ENCODE measurements at regions not wholly inside any gene's neighbourhood (a gene's known extent, or its start where the extent isn't known, plus 50 kb on each side); places are given as distances from the start of the nearest gene placed in this dataset.

GRCh38 chr22:49042877-49043859 is 784.5 kb downstream of the BRD1 start:
- DNase-seq (ENCODE audit: low spot score): no peak
- TF ChIP-seq CTCF (IDR thresholded peaks at IDR 0.05; ENCODE audit: extremely low read depth, missing control alignments): no peak

- DNase-seq (ENCODE audit: low spot score): no peak
- no peak for TF ChIP-seq CTCF (IDR thresholded peaks at IDR 0.05; ENCODE audit: extremely low read depth, missing control alignments)
These were observed 785.6 kb downstream of the BRD1 start for GRCh38 chr22:49042066-49042465.

- DNase-seq (ENCODE audit: low spot score): no peak
- no peak for TF ChIP-seq CTCF (IDR thresholded peaks at IDR 0.05; ENCODE audit: extremely low read depth, missing control alignments)
These were observed 786.8 kb downstream of the BRD1 start for GRCh38 chr22:49040754-49041467.

- TF ChIP-seq CTCF (IDR thresholded peaks at IDR 0.05; ENCODE audit: extremely low read depth, missing control alignments): no peak
- DNase-seq (ENCODE audit: low spot score): no peak
These were observed 787.6 kb downstream of the BRD1 start for GRCh38 chr22:49040111-49040510.

GRCh38 chr22:49039625-49040024 is 788.0 kb downstream of the BRD1 start:
- no peak for DNase-seq (ENCODE audit: low spot score)
- TF ChIP-seq CTCF (IDR thresholded peaks at IDR 0.05; ENCODE audit: extremely low read depth, missing control alignments): no peak

GRCh38 chr22:49037701-49038245 is 789.9 kb downstream of the BRD1 start:
- TF ChIP-seq CTCF (IDR thresholded peaks at IDR 0.05; ENCODE audit: extremely low read depth, missing control alignments): no peak

GRCh38 chr22:49036513-49036912 is 791.2 kb downstream of the BRD1 start:
- DNase-seq (ENCODE audit: low spot score): no peak
- TF ChIP-seq CTCF (IDR thresholded peaks at IDR 0.05; ENCODE audit: extremely low read depth, missing control alignments): no peak

More at GRCh38 chr22:49037701-49038245, 789.9 kb downstream of the BRD1 start:
- no peak for DNase-seq (ENCODE audit: low spot score)

All from GM20000 (cell line).